HG03039 (cell line): ENCODE measurements at regions not wholly inside any gene's neighbourhood (a gene's known extent, or its start where the extent isn't known, plus 50 kb on each side); places are given as distances from the start of the nearest gene placed in this dataset.

Source experiments
- ATAC-seq: cut with Tn5 transposase; IDR thresholded peaks from one replicate; pipeline ENCODE4 v1.9.1; 2021; ENCODE audit warnings: mild to moderate bottlenecking, moderate library complexity; ENCODE audit not compliant: unreplicated experiment

- ATAC-seq, result no peak
Observed at GRCh38 chr14:101064121-101064661, 160.7 kb upstream of the RTL1 start.

- ATAC-seq, result no peak
Observed at GRCh38 chr14:101064718-101065117, 161.2 kb upstream of the RTL1 start.

- ATAC-seq, result no peak
Observed at GRCh38 chr14:101065246-101065645, 161.7 kb upstream of the RTL1 start.

GRCh38 chr14:101065696-101066694, 162.5 kb upstream of the RTL1 start:
- no peak for ATAC-seq

GRCh38 chr14:101066826-101067510, 163.4 kb upstream of the RTL1 start:
- ATAC-seq, result no peak

GRCh38 chr14:101068313-101069227, 165.0 kb upstream of the RTL1 start:
- no peak for ATAC-seq

- no peak for ATAC-seq
Observed at GRCh38 chr14:101069228-101069549, 165.7 kb upstream of the RTL1 start.

- no peak for ATAC-seq
Observed at GRCh38 chr14:101069666-101070362, 166.3 kb upstream of the RTL1 start.

- no peak for ATAC-seq
Observed at GRCh38 chr14:101070540-101071492, 167.3 kb upstream of the RTL1 start.

- no peak for ATAC-seq
Observed at GRCh38 chr14:101071493-101071906, 168.0 kb upstream of the RTL1 start.

- no peak for ATAC-seq
Observed at GRCh38 chr14:101072070-101072469, 168.5 kb upstream of the RTL1 start.

GRCh38 chr14:101072531-101072930, 169.0 kb upstream of the RTL1 start:
- no peak for ATAC-seq

GRCh38 chr14:101072945-101073597, 169.5 kb upstream of the RTL1 start:
- peak; percentile 86 for ATAC-seq

- no peak for ATAC-seq
Observed at GRCh38 chr14:101073598-101073965, 170.1 kb upstream of the RTL1 start.

GRCh38 chr14:101074196-101075024, 170.9 kb upstream of the RTL1 start:
- no peak for ATAC-seq

- ATAC-seq, result no peak
Observed at GRCh38 chr14:101075025-101075800, 171.7 kb upstream of the RTL1 start.
